ENCODE measurements at regions not wholly inside any gene's neighbourhood (a gene's known extent, or its start where the extent isn't known, plus 50 kb on each side); places are given as distances from the start of the nearest gene placed in this dataset.

- TF ChIP-seq CSRNP3 (CRISPR knock-in tag; IDR thresholded peaks at IDR 0.05) (no peak), ARNTL (CRISPR knock-in tag; IDR thresholded peaks at IDR 0.05; ENCODE audit: borderline replicate concordance, low read depth) (no peak), ZNF8 (CRISPR knock-in tag; IDR thresholded peaks at IDR 0.05) (no peak), ZFP30 (CRISPR knock-in tag; IDR thresholded peaks at IDR 0.05) (no peak), TSHZ2 (CRISPR knock-in tag; IDR thresholded peaks at IDR 0.05) (no peak), ZC3H10 (CRISPR knock-in tag; IDR thresholded peaks at IDR 0.05) (no peak)
These were observed 314.4 kb upstream of the NBEA start for GRCh38 chr13:34627509-34628208.

GRCh38 chr13:34628209-34628682, 313.8 kb upstream of the NBEA start:
- no peak for TF ChIP-seq CSDC2 (CRISPR knock-in tag; IDR thresholded peaks at IDR 0.05)
- no peak for TF ChIP-seq ZNF8 (CRISPR knock-in tag; IDR thresholded peaks at IDR 0.05)
- no peak for TF ChIP-seq PPARA (CRISPR knock-in tag; IDR thresholded peaks at IDR 0.05; ENCODE audit: borderline replicate concordance)
- no peak for TF ChIP-seq SNAI2 (CRISPR knock-in tag; IDR thresholded peaks at IDR 0.05)
- no peak for TF ChIP-seq TOX (CRISPR knock-in tag; IDR thresholded peaks at IDR 0.05; ENCODE audit: borderline replicate concordance)
- TF ChIP-seq GLIS3 (CRISPR knock-in tag; IDR thresholded peaks at IDR 0.05), result no peak
- TF ChIP-seq CREB5 (CRISPR knock-in tag; IDR thresholded peaks at IDR 0.05; ENCODE audit: low read depth), result no peak
- TF ChIP-seq ZNF70 (CRISPR knock-in tag; IDR thresholded peaks at IDR 0.05), result no peak
- no peak for TF ChIP-seq ZFP3 (CRISPR knock-in tag; IDR thresholded peaks at IDR 0.05)
- no peak for TF ChIP-seq ZFP30 (CRISPR knock-in tag; IDR thresholded peaks at IDR 0.05)
- no peak for TF ChIP-seq TSHZ2 (CRISPR knock-in tag; IDR thresholded peaks at IDR 0.05)
- TF ChIP-seq RARB (CRISPR knock-in tag; IDR thresholded peaks at IDR 0.05), result no peak
- no peak for ATAC-seq

More at GRCh38 chr13:34627509-34628208, 314.4 kb upstream of the NBEA start:
- no peak for ATAC-seq

GRCh38 chr13:34634448-34634847, 307.6 kb upstream of the NBEA start:
- no peak for TF ChIP-seq ESRRG (CRISPR knock-in tag; IDR thresholded peaks at IDR 0.05)
- no peak for TF ChIP-seq CSRNP3 (CRISPR knock-in tag; IDR thresholded peaks at IDR 0.05)
- TF ChIP-seq PATZ1 (CRISPR knock-in tag; IDR thresholded peaks at IDR 0.05; ENCODE audit: borderline replicate concordance), result no peak
- no peak for TF ChIP-seq TCF4 (CRISPR knock-in tag; IDR thresholded peaks at IDR 0.05; ENCODE audit: borderline replicate concordance)
- TF ChIP-seq ZNF70 (CRISPR knock-in tag; IDR thresholded peaks at IDR 0.05), result no peak
- no peak for TF ChIP-seq ZNF8 (CRISPR knock-in tag; IDR thresholded peaks at IDR 0.05)
- ATAC-seq, result no peak

All from SK-N-SH treated with all-trans-retinoic acid at 6 μM for 48 hours (cell line).